Gastroesophageal sphincter (tissue), 4 donors: ENCODE measurements at regions not wholly inside any gene's neighbourhood (a gene's known extent, or its start where the extent isn't known, plus 50 kb on each side); places are given as distances from the start of the nearest gene placed in this dataset.

Source experiments
- ATAC-seq: fragments of 150-250 bp; one replicate; pipeline ENCODE4 v1.9.1; 2016; ENCODE audit warnings: mild to moderate bottlenecking, moderate library complexity
- H3K27ac ChIP-seq, 4 donors: fragments of 200-600 bp; sonication (generic) in 3 of 4; 1 replicate in 3 of 4; 2 replicates in 1 of 4; pipeline ENCODE4 v1.5.1; 2016 to 2019
- H3K27me3 ChIP-seq: fragments of 200-600 bp; sonication (generic); one replicate; pipeline ENCODE4 v1.5.1; 2019
- H3K36me3 ChIP-seq, 2 donors: fragments of 200-600 bp; sonication (generic); one replicate each; pipeline ENCODE4 v1.5.1; 2019; ENCODE audit warnings: control low read depth in 1 of 2
- H3K4me1 ChIP-seq, 3 donors: fragments of 200-600 bp; sonication (generic); 1 replicate in 2 of 3; 2 replicates in 1 of 3; pipeline ENCODE4 v1.5.1; 2016 to 2019; ENCODE audit warnings: control low read depth in 2 of 3
- H3K4me3 ChIP-seq, 2 donors: fragments of 200-600 bp; sonication (generic); one replicate each; pipeline ENCODE4 v1.5.1; 2019; ENCODE audit warnings: mild to moderate bottlenecking in 1 of 2, moderate library complexity in 1 of 2
- H3K9me3 ChIP-seq, 3 donors: fragments of 200-600 bp; sonication (generic); one replicate each; pipeline ENCODE4 v1.5.1; 2017 to 2019; ENCODE audit warnings: control low read depth in 2 of 3
- EP300 ChIP-seq: sonication (generic); formaldehyde crosslinking; IDR thresholded peaks from one replicate; pipeline ENCODE4 v1.6.1; 2017; ENCODE audit warnings: antibody characterized with exemption, mild to moderate bottlenecking
- POLR2A ChIP-seq, 2 donors: fragments of 450-650 bp; IDR thresholded peaks; one replicate each; pipeline ENCODE4 v1.6.1; 2017; ENCODE audit warnings: antibody characterized with exemption in 2 of 2, mild to moderate bottlenecking in 2 of 2, moderate library complexity in 1 of 2
- POLR2AphosphoS5 ChIP-seq: sonication (generic); formaldehyde crosslinking; IDR thresholded peaks from one replicate; pipeline ENCODE4 v1.6.1; 2017; ENCODE audit warnings: antibody characterized with exemption
- WGBS, 2 donors: methylation state at CpG; one replicate each; pipeline ENCODE4 v1.1.5; 2018; ENCODE audit warnings: low coverage in 1 of 2; 5-methylcytosine and 5-hydroxymethylcytosine counted together
- TF ChIP-seq, protein P1 (sequence below), 4 experiments: fragments of 200-600 bp in 2 of 4; fragments of 450-650 bp in 2 of 4; sonication (generic) in 1 of 4; IDR thresholded peaks; one replicate each; pipeline ENCODE4 v1.5.1; 2017 to 2019; ENCODE audit warnings: antibody characterized with exemption in 4 of 4, mild to moderate bottlenecking in 2 of 4, moderate library complexity in 2 of 4

DNA sequence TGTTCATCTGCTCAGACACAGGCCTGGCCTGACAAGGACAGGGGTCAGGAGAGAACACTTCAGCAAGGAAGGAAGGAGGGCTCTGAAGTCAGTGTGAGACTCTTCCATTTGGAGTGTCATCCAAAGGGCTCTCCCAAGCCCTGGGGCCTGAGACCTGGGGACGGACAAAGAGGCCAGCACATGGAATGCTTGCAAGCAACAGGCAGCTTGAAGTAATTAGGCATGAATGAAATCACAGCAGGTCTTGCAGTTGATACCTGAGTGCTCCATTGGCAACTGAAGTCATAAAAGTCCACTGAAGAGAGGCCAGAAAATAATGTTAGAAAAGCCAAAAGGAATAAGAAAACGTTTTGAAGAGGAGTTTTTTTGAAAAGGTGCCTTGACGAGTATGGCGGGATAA, 231.7 kb downstream of the VAPA start:
- H3K4me1 ChIP-seq = peaks cover 0 to 16% (median 0%) of the 10 kb centered on the region in 3 donors
- TF ChIP-seq, protein P1, sequence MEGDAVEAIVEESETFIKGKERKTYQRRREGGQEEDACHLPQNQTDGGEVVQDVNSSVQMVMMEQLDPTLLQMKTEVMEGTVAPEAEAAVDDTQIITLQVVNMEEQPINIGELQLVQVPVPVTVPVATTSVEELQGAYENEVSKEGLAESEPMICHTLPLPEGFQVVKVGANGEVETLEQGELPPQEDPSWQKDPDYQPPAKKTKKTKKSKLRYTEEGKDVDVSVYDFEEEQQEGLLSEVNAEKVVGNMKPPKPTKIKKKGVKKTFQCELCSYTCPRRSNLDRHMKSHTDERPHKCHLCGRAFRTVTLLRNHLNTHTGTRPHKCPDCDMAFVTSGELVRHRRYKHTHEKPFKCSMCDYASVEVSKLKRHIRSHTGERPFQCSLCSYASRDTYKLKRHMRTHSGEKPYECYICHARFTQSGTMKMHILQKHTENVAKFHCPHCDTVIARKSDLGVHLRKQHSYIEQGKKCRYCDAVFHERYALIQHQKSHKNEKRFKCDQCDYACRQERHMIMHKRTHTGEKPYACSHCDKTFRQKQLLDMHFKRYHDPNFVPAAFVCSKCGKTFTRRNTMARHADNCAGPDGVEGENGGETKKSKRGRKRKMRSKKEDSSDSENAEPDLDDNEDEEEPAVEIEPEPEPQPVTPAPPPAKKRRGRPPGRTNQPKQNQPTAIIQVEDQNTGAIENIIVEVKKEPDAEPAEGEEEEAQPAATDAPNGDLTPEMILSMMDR (IDR thresholded peaks at IDR 0.05) = no peak
- TF ChIP-seq POLR2A (IDR thresholded peaks at IDR 0.05) (no peak), POLR2AphosphoS5 (no peak), EP300 (no peak)
- no peaks in the 10 kb centered on the region for H3K9me3 ChIP-seq
- no peak for ATAC-seq
- WGBS, 2 donors = 81% methylated on average over 4 of the region's 4 CpGs; no CpG with 5 or more reads in 1 of the 2 donors
- no peak overlapping the region for H3K4me3 ChIP-seq
- H3K36me3 ChIP-seq = no peaks in the 10 kb centered on the region
- H3K27me3 ChIP-seq = no peaks in the 10 kb centered on the region
- no peak overlapping the region for H3K27ac ChIP-seq

DNA sequence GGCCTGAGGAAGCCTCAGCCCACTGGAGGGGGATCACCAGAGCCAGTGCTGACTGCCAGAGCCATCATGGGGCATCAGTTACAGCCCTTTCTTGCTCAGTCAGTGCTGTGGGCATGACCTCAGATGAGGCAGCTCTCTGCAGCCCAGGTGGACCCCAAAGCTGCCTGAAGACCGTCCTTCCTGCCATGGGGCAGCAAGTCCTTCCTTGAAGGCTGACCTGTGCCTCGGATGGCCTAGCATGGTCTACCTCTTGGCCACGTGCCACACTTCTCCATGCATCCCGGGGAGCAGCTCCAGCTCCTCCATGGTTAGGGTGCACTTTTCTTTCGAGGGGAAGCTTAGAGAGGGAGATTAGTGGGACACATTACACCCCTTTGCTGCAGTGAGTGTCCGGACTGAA, 233.4 kb downstream of the VAPA start:
- TF ChIP-seq POLR2A (IDR thresholded peaks at IDR 0.05) (no peak), EP300 (no peak), POLR2AphosphoS5 (no peak)
- TF ChIP-seq, protein P1 (IDR thresholded peaks at IDR 0.05) = no peak
- Histone ChIP-seq H3K27ac (no peak overlapping the region), H3K4me3 (no peak overlapping the region), H3K9me3 (no peaks in the 10 kb centered on the region), H3K27me3 (no peaks in the 10 kb centered on the region), H3K36me3 (no peaks in the 10 kb centered on the region), H3K4me1 (peaks cover 0 to 15% (median 0%) of the 10 kb centered on the region in 3 donors)
- no peak for ATAC-seq
- WGBS, 2 donors = 93 to 100% methylated on average over 1 to 5 of the region's 6 CpGs

DNA sequence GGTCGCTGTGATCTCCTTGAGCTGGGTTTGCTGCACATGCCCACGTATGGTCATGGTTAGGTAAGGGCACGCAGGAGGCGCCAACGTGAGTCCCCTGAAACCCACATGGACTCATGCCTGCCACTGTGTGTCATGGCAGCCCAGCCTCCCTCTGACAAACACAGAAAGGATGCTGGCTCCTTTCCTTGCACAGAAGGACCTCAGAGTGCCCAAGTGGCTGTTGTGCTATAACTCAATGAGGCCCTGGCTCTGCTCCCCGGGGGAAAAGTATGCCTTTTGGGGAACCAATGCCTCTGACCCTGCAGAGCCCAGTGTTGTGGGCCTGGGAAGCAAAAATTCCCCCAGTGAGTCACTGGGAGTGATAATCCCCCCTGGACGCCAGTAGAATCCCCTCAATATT, 233.9 kb downstream of the VAPA start:
- Histone ChIP-seq H3K4me1 (peaks cover 0 to 10% (median 0%) of the 10 kb centered on the region in 3 donors), H3K9me3 (no peaks in the 10 kb centered on the region), H3K36me3 (no peaks in the 10 kb centered on the region), H3K27me3 (no peaks in the 10 kb centered on the region), H3K4me3 (no peak overlapping the region), H3K27ac (no peak overlapping the region)
- TF ChIP-seq, protein P1 (IDR thresholded peaks at IDR 0.05) = no peak
- TF ChIP-seq EP300 (no peak), POLR2AphosphoS5 (no peak), POLR2A (IDR thresholded peaks at IDR 0.05) (no peak)
- ATAC-seq = no peak
- 100% methylated on average over 2 of the region's 7 CpGs; no CpG with 5 or more reads in 1 of the 2 donors for WGBS, 2 donors

DNA sequence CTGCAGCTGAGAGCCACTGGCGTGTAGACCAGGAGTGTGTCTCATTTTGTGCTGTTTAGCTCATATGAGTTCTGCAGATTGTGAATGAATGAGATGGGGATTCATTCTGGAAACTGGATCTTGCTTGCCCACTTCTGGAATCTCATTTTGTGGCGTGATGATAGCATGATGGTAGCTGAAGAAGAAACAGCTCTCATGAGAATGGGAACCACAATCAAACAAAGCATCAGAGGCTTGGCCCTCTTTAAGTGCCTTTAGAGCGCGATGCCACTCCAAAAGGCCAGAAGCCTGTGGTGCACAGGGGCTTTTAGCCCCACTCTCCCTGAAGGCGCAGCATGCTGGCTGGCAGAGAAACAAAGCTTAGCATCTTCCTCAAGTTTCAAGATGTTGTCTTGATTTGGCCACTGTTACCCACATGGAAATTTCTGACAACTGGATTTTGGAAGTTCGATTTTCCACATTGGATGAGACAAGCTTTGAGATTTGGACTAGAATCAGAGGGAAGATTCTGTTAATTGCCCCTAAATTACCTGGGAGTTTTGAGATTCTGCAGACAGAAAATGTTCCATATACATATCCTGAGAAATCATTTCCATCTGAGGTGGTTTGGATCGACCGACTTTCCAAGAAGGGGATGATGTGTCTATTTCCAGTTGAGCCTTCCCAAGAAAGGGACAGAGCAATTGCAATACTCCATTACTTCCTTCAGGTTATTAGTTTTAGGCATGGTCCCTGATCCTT, 234.5 kb downstream of the VAPA start:
- 94 to 98% methylated on average over 6 to 7 of the region's 8 CpGs for WGBS, 2 donors
- no peaks in the 10 kb centered on the region for H3K36me3 ChIP-seq
- H3K4me3 ChIP-seq = no peak overlapping the region
- H3K9me3 ChIP-seq = no peaks in the 10 kb centered on the region
- peaks cover 0 to 7% (median 0%) of the 10 kb centered on the region in 3 donors for H3K4me1 ChIP-seq
- no peak for TF ChIP-seq POLR2AphosphoS5
- TF ChIP-seq POLR2A (IDR thresholded peaks at IDR 0.05) = no peak
- no peak for TF ChIP-seq EP300
- TF ChIP-seq, protein P1 (IDR thresholded peaks at IDR 0.05) = no peak
- no peaks in the 10 kb centered on the region for H3K27me3 ChIP-seq
- no peak for ATAC-seq
- no peak overlapping the region for H3K27ac ChIP-seq
